Glutamatergic neuron (in vitro differentiated cells): ENCODE measurements at regions not wholly inside any gene's neighbourhood (a gene's known extent, or its start where the extent isn't known, plus 50 kb on each side); places are given as distances from the start of the nearest gene placed in this dataset.

Experiments
- DNase-seq: peaks from one replicate; pipeline ENCODE4 v3.0.0; 2022
- H3K27ac Mint-ChIP-seq: one replicate; pipeline ENCODE4 v1.8.0; 2020; ENCODE audit warnings: mild to moderate bottlenecking, mixed read lengths, inconsistent platforms; ENCODE audit not compliant: unreplicated experiment
- H3K27me3 Mint-ChIP-seq: one replicate; pipeline ENCODE4 v1.8.0; 2020; ENCODE audit warnings: mild to moderate bottlenecking, moderate library complexity, mixed read lengths, inconsistent platforms; ENCODE audit not compliant: unreplicated experiment
- H3K36me3 Mint-ChIP-seq: one replicate; pipeline ENCODE4 v1.8.0; 2020; ENCODE audit warnings: mild to moderate bottlenecking, mixed read lengths, inconsistent platforms; ENCODE audit not compliant: unreplicated experiment
- H3K4me1 Mint-ChIP-seq: one replicate; pipeline ENCODE4 v1.8.0; 2020; ENCODE audit warnings: mild to moderate bottlenecking, low read depth, mixed read lengths, inconsistent platforms; ENCODE audit not compliant: unreplicated experiment
- H3K4me3 Mint-ChIP-seq: one replicate; pipeline ENCODE4 v1.8.0; 2020; ENCODE audit warnings: mild to moderate bottlenecking, mixed read lengths, inconsistent platforms; ENCODE audit not compliant: unreplicated experiment
- H3K9me3 Mint-ChIP-seq: one replicate; pipeline ENCODE4 v1.8.0; 2020; ENCODE audit warnings: mild to moderate bottlenecking, moderate library complexity, mixed read lengths, inconsistent platforms; ENCODE audit not compliant: unreplicated experiment
- CTCF ChIP-seq: fragments of 200-600 bp; sonication (generic); IDR thresholded peaks from one replicate; pipeline ENCODE4 v1.5.0; 2021; ENCODE audit not compliant: partially characterized antibody, unreplicated experiment

GRCh38 chr2:34980689-34981088 lies 1374.9 kb upstream of the CRIM1 start:
- no peaks in the 10 kb centered on the region for H3K9me3 Mint-ChIP-seq
- H3K4me1 Mint-ChIP-seq: peaks cover 4% of the 10 kb centered on the region
- peak overlapping the region; percentile 10 for H3K27ac Mint-ChIP-seq
- no peak for TF ChIP-seq CTCF
- H3K36me3 Mint-ChIP-seq: no peaks in the 10 kb centered on the region
- H3K4me3 Mint-ChIP-seq: no peak overlapping the region
- DNase-seq: no peak
- H3K27me3 Mint-ChIP-seq: no peaks in the 10 kb centered on the region

- H3K27me3 Mint-ChIP-seq: no peaks in the 10 kb centered on the region
- no peak overlapping the region for H3K4me3 Mint-ChIP-seq
- peaks cover 2% of the 10 kb centered on the region for H3K4me1 Mint-ChIP-seq
- DNase-seq: no peak
- no peaks in the 10 kb centered on the region for H3K36me3 Mint-ChIP-seq
- H3K27ac Mint-ChIP-seq: no peak overlapping the region
- no peaks in the 10 kb centered on the region for H3K9me3 Mint-ChIP-seq
- TF ChIP-seq CTCF: no peak
Measured at GRCh38 chr2:34979148-34979547, 1376.4 kb upstream of the CRIM1 start.

GRCh38 chr2:34961822-34962221 lies 1362.7 kb upstream of the FAM98A start:
- DNase-seq: no peak
- Mint-ChIP-seq H3K27me3 (no peaks in the 10 kb centered on the region), H3K4me1 (peaks cover 18% of the 10 kb centered on the region), H3K4me3 (peak overlapping the region; percentile 9), H3K9me3 (no peaks in the 10 kb centered on the region), H3K36me3 (no peaks in the 10 kb centered on the region), H3K27ac (no peak overlapping the region)
- TF ChIP-seq CTCF: no peak

GRCh38 chr2:34954758-34955157 lies 1355.7 kb upstream of the FAM98A start:
- no peak overlapping the region for H3K27ac Mint-ChIP-seq
- TF ChIP-seq CTCF: no peak
- DNase-seq: no peak

GRCh38 chr2:34950797-34951196 lies 1351.7 kb upstream of the FAM98A start:
- no peak for TF ChIP-seq CTCF
- Mint-ChIP-seq H3K9me3 (no peaks in the 10 kb centered on the region), H3K4me3 (no peak overlapping the region), H3K36me3 (no peaks in the 10 kb centered on the region), H3K4me1 (no peaks in the 10 kb centered on the region), H3K27ac (no peak overlapping the region), H3K27me3 (peaks cover 1% of the 10 kb centered on the region)
- no peak for DNase-seq

More at GRCh38 chr2:34954758-34955157, 1355.7 kb upstream of the FAM98A start:
- H3K27me3 Mint-ChIP-seq: no peaks in the 10 kb centered on the region
- H3K4me3 Mint-ChIP-seq: no peak overlapping the region
- H3K9me3 Mint-ChIP-seq: no peaks in the 10 kb centered on the region
- no peaks in the 10 kb centered on the region for H3K36me3 Mint-ChIP-seq
- peaks cover 4% of the 10 kb centered on the region for H3K4me1 Mint-ChIP-seq
